ENCODE measurements at regions not wholly inside any gene's neighbourhood (a gene's known extent, or its start where the extent isn't known, plus 50 kb on each side); places are given as distances from the start of the nearest gene placed in this dataset.

DNA sequence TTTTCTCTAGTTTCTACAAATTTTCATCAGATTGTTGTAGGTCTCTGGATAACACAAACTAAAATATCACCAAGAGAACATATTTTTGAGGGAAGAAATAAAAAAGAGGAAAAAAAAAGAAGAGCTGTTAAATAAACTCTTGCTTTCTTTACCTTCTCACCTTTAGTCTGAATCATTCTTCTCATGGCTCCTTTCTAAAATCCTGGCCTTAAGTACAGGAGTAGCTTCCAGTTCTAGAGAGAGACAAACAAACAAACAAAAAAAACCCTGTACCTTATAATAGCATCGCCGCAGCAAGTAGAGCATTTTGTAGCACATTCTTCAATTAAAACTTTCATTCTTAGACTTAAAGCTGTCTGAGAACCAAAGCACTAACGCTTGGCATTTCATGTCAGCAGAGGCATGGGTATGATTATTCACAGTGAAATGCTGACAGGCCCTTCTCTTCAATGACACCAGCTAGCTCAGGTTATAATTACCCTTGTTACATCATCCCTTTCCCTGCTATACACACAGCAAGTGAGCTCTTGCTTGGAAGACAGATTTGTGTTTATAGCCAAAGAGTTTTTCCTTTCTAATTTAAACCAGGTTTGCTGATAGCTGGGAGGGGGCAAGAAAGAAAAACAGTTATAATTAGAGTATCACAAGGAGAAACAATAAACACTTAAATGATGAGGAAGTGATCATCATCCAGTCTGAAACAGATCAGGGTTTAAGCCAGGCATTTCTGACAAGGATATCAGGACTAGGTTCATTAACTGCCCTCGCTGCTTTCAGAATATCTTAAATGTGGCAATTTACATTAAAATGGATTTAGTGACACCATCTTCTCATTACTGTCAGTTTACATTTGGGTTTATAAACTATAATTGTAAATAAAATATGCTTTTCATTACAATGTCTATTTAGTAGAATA is 510.9 kb upstream of the ZNF608 start:
- no peak for TF ChIP-seq CTCF (CRISPR knock-in tag; IDR thresholded peaks at IDR 0.05)
- no peak for TF ChIP-seq RFX5 (IDR thresholded peaks at IDR 0.05; ENCODE audit: low read depth, low read length)
- TF ChIP-seq CREB1 (IDR thresholded peaks at IDR 0.05), result no peak
- no peak for TF ChIP-seq CREB1 (CRISPR knock-in tag; IDR thresholded peaks at IDR 0.05)
- TF ChIP-seq MYC (CRISPR knock-in tag; IDR thresholded peaks at IDR 0.05; ENCODE audit: borderline replicate concordance), result no peak
- no peak for TF ChIP-seq ZBTB4 (CRISPR knock-in tag; IDR thresholded peaks at IDR 0.05; ENCODE audit: borderline replicate concordance)
- TF ChIP-seq ZNF253 (CRISPR knock-in tag; IDR thresholded peaks at IDR 0.05; ENCODE audit: borderline replicate concordance), result no peak
- no peak for TF ChIP-seq ZFP62 (CRISPR knock-in tag; IDR thresholded peaks at IDR 0.05)
- TF ChIP-seq, protein P1, sequence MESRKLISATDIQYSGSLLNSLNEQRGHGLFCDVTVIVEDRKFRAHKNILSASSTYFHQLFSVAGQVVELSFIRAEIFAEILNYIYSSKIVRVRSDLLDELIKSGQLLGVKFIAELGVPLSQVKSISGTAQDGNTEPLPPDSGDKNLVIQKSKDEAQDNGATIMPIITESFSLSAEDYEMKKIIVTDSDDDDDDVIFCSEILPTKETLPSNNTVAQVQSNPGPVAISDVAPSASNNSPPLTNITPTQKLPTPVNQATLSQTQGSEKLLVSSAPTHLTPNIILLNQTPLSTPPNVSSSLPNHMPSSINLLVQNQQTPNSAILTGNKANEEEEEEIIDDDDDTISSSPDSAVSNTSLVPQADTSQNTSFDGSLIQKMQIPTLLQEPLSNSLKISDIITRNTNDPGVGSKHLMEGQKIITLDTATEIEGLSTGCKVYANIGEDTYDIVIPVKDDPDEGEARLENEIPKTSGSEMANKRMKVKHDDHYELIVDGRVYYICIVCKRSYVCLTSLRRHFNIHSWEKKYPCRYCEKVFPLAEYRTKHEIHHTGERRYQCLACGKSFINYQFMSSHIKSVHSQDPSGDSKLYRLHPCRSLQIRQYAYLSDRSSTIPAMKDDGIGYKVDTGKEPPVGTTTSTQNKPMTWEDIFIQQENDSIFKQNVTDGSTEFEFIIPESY (CRISPR knock-in tag; IDR thresholded peaks at IDR 0.05), result no peak
- no peak for TF ChIP-seq CEBPZ (IDR thresholded peaks at IDR 0.05; ENCODE audit: low read length)
- TF ChIP-seq PBX3 (CRISPR knock-in tag; IDR thresholded peaks at IDR 0.05; ENCODE audit: borderline replicate concordance), result no peak
- no peak for TF ChIP-seq RAD21 (CRISPR knock-in tag; IDR thresholded peaks at IDR 0.05)
- no peak for TF ChIP-seq MTERF4 (CRISPR knock-in tag; IDR thresholded peaks at IDR 0.05)
- no peak for TF ChIP-seq ZNF12 (CRISPR knock-in tag; IDR thresholded peaks at IDR 0.05)

Data from HepG2 (cell line).